ENCODE measurements at regions not wholly inside any gene's neighbourhood (a gene's known extent, or its start where the extent isn't known, plus 50 kb on each side); places are given as distances from the start of the nearest gene placed in this dataset.

DNA sequence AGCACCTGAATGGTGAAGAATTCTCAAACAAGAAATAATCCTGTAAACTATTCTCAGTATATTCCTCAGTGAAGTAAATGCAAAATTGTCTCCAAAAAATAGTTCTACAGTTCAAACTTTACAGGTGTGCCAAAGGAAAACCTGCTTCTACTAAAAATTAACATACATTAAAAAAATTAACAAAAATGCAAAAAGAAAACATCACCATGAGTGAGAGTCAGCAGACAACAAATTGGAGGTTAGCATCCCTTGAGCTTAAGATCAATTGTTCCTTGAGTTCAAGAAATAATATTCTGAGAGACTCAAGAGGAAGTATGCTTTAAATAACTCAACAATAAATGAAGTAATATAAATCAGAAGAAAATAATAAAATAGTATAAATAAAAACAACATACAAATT is 278.4 kb upstream of the MME start:
- no peak for DNase-seq

- no peak for DNase-seq
Observed at GRCh38 chr3:154799800-154800199, 280.3 kb upstream of the MME start.

DNA sequence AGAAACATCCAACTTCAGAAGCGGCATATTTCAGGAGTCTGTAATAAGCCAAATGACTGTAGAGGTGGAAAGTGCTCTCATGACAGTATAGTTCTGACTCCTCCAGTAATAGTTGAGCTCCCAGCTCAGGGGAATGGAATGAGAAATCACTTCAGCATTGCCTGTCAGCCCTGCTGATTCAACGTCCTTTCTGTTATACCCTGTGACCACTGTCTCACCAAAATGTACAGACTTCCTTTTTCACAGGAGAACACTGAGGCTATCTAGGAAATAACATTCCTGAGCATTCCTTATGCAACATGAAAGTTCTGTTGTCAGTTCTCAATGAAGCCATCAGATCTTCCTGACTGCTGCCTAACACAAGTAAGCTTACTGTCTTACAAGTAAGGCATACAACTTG is 284.5 kb upstream of the MME start:
- no peak for DNase-seq

- no peak for DNase-seq
Observed at GRCh38 chr3:154794814-154795445, 285.2 kb upstream of the MME start.

DNA sequence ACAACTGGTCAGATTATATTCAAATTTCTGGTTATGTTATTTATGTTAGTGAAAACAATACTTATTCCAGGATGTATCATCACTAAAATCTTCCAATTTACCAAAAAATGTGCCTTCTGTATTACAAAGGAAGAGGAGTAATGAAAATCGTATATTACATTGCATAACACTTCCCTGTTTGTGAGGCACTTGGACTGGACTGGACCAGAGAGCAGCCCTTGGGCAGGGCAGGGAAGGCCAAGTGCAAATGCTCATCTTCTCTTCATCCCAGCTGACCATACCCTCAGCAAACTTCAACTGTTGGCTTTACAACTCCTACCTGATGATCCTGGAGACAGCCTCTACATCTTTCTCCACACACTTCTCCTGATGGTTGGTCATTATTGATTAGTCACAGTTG is 285.7 kb upstream of the MME start:
- DNase-seq = no peak

GRCh38 chr3:154792828-154793227 is 287.3 kb upstream of the MME start:
- DNase-seq = no peak

DNA sequence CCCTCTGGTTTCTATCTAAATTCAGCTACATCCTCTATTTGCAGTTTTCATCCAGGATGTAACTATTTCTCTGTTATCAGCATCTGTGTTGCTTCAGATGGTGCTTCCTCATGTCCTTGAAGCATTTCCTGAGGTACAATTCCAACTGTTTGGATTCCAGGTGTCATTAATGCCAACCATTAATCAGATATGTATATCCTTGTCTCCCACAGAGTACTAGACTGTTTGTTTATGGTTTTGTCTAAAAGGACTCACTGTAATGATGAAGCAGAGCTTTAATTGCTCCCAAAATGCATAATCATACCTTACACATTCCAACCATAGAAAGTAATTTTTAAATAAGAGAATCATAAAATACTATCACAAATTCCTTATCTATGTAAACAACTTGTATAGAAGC is 288.5 kb upstream of the MME start:
- no peak for DNase-seq

DNA sequence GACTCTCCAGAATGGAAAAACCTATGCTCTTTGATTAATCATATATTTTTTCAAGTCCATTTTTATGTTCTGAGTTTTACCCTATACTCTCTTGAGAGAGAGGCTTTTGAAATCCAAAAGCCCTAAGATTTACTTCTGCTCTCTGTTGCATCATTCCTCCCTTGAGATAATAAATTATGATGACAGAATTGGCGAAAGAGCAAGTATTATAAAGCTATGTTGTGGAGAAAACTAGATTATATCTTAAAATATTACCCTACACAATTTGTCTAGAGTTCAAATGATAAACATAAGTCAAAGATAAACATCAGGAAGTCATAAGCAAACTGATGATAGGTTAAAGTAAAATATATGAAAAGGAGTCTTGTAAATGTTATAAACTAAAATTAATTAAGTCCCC is 293.4 kb upstream of the MME start:
- no peak for DNase-seq

GRCh38 chr3:154783521-154783931 is 296.6 kb upstream of the MME start:
- DNase-seq = no peak

- DNase-seq = no peak
Observed at GRCh38 chr3:154783061-154783460, 297.1 kb upstream of the MME start.

DNA sequence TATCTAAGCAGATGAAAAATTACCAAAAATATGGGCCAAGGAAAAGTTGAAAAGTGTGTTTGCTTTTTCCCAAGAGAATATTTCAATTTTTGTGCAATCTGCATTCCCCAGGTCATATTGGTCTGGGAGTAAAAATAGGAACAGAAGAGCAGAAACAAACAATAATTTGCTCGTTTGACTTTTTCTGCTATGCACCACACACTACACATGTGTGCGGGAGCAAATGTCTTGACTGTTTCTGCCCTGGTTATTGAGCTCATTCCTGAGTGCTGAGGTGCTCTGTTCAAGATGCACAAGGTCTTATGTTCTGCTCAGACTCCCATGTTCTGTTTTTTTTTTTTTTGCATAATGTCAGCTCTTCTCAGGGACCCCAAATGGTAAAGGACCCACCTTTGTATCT is 298.0 kb upstream of the MME start:
- no peak for DNase-seq

GRCh38 chr3:154781595-154781994 is 298.5 kb upstream of the MME start:
- no peak for DNase-seq

DNA sequence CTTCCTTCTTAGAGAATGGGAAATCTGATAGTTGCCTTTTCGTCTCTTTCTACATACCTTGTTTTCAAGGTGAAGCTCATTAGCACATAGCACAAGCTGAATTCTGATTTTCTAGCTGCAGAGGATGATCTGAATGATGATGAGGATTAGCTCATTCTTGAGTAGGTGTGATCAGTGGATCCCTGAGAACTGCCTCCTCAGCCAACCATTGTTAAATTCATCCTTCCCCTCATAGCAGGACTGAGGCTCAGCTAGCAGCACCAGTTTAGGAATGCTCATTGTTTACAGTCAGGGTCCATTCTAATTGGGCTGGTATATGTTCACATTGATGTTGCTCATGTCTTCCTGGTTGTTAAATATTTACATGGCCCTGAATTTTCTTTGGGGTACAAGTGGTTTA is 299.9 kb upstream of the MME start:
- DNase-seq = no peak

- no peak for DNase-seq
Observed at GRCh38 chr3:154779571-154779970, 300.5 kb upstream of the MME start.

GRCh38 chr3:154778057-154778456 is 302.1 kb upstream of the MME start:
- no peak for DNase-seq

DNA sequence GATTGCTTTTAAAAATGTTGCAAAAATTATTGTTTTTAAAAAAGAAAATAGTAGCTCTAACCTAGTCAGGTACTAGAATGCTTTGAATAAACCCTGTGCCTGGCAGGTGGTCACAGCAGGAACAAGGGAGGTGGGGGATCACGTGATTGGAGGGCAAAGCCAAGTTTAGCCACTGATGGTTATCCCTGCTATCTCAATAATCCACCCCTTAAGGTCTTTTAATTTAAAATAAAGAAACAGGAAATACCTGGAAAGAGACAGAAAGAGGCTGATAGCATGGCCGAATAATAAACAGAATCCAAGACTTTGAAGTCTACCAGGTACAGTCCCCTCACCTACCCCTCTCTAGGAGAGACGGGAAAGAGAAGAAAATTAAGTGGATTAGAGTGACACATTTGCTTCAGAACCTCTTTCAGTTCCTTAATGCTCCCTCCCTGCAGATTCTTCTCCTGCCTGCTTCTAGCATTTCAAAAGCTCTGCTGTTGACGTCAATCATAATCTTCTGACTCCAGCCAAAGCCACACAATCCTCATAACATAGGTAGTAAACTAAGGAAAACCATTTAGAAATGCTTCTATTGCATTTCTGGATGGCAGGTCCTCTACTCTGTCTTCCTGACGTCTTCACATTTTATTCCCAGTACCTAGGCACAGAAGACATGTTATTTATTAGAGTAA is 303.4 kb upstream of the MME start:
- peak; percentile 11 for DNase-seq

DNA sequence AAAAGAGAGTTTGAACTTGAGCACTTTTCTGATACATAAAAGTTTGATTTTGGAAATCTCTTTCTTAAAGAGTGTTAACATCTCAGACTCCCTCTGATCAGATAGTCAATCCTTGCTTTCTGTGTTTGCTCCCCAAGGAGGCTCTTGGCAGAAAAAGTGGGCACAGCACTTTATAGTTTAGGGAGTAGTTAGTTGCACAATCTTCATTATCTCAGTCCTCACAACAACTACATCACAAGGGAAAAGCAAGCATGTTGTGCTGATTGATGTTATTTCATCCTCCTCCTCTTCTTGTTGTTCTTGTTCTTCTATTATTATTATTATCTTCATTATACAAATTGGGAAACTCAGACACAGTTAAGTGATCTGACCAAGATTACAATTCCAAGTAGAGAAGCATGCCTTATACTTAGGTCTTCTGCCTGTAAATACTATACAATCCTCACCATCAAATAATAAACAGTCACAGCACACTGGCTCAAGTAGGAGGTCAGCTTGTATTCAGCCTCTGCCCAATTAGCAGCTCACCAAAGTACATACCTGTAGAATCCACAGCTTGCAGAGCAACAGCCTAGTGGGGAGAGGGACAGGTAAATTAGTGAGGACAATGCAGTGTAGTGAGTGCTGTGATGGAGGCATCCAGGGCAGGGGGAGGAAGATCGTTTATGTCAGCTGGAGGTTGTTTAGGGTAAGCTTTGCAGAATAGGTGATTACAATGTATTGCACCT is 304.1 kb upstream of the MME start:
- DNase-seq = no peak

- DNase-seq = no peak
Observed at GRCh38 chr3:154766765-154767503, 313.2 kb upstream of the MME start.

GRCh38 chr3:154764856-154765640 is 315.1 kb upstream of the MME start:
- DNase-seq = no peak

- no peak for DNase-seq
Observed at GRCh38 chr3:154762486-154762885, 317.6 kb upstream of the MME start.

DNA sequence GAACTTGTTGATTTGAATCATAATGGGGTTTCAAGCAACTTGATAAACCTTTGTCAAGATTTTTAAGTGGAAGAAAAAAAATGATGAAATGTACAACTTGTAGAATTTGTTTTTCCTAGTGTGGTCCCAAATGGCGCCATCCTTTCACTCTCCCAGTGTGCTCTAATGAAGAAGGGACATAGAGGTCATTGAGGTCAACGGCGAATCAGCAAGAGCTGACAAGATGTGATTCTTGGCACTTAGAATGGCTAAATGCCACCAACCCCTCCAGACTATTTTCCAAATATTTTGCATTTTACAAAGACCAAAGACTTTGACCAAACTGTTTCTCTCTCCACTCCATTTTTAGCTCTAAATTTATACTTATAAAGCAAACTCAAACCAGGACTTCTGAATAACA is 320.2 kb upstream of the MME start:
- DNase-seq = no peak

- no peak for DNase-seq
Observed at GRCh38 chr3:154758109-154758868, 321.8 kb upstream of the MME start.
